Vagina (tissue), 2 donors: ENCODE measurements at regions not wholly inside any gene's neighbourhood (a gene's known extent, or its start where the extent isn't known, plus 50 kb on each side); places are given as distances from the start of the nearest gene placed in this dataset.

Source experiments
- POLR2AphosphoS5 ChIP-seq, 2 donors: sonication (generic); formaldehyde crosslinking; IDR thresholded peaks; one replicate each; pipeline ENCODE4 v1.9.0; 2017; ENCODE audit warnings: antibody characterized with exemption in 2 of 2, mild to moderate bottlenecking in 2 of 2, low read depth in 1 of 2; ENCODE audit not compliant: insufficient read depth in 1 of 2
- TF ChIP-seq, protein P1 (sequence below), 3 experiments: fragments of 450-650 bp in 2 of 3; fragments of 200-600 bp in 1 of 3; sonication (generic) in 1 of 3; IDR thresholded peaks; one replicate each; pipeline ENCODE4 v1.5.1; 2017 to 2019; ENCODE audit warnings: antibody characterized with exemption in 3 of 3, mild to moderate bottlenecking in 2 of 3, moderate library complexity in 2 of 3

- TF ChIP-seq, protein P1, sequence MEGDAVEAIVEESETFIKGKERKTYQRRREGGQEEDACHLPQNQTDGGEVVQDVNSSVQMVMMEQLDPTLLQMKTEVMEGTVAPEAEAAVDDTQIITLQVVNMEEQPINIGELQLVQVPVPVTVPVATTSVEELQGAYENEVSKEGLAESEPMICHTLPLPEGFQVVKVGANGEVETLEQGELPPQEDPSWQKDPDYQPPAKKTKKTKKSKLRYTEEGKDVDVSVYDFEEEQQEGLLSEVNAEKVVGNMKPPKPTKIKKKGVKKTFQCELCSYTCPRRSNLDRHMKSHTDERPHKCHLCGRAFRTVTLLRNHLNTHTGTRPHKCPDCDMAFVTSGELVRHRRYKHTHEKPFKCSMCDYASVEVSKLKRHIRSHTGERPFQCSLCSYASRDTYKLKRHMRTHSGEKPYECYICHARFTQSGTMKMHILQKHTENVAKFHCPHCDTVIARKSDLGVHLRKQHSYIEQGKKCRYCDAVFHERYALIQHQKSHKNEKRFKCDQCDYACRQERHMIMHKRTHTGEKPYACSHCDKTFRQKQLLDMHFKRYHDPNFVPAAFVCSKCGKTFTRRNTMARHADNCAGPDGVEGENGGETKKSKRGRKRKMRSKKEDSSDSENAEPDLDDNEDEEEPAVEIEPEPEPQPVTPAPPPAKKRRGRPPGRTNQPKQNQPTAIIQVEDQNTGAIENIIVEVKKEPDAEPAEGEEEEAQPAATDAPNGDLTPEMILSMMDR (IDR thresholded peaks at IDR 0.05) = no peak
- TF ChIP-seq POLR2AphosphoS5 (IDR thresholded peaks at IDR 0.05; ENCODE audit: insufficient read depth in 1 of 2, low read depth in 1 of 2) = no peak
Observed at GRCh38 chr2:150264442-150264841, 223.0 kb downstream of the RND3 start.
